Activated CD4-positive, alpha-beta T cell treated with anti-CD3 and anti-CD28 coated beads, Interleukin-2, amount 50 U/mL, for 16 hours (primary cell): ENCODE measurements at regions not wholly inside any gene's neighbourhood (a gene's known extent, or its start where the extent isn't known, plus 50 kb on each side); places are given as distances from the start of the nearest gene placed in this dataset.

Source experiments
- DNase-seq: peaks from one replicate; pipeline ENCODE4 v3.0.0-alpha.2; 2020

DNA sequence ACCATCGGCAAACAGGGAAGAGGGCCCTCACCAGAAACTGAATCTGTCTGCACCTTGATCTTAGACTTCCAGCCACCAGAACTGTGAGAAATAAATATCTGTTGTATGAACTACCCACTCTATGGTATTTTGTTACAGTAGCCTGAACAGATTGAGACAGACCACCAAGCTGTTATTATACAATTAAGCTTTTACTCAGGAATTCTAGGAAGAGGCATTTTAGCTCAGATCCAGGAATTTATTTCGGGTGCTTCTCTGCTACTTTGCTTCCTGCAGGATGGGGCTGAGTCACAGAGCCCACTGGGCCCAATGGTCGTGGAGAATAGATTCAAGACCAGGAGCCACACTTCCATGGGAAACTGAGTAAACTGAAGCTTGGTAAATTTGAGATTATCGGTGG lies 145.5 kb upstream of the PFN2 start:
- no peak for DNase-seq

DNA sequence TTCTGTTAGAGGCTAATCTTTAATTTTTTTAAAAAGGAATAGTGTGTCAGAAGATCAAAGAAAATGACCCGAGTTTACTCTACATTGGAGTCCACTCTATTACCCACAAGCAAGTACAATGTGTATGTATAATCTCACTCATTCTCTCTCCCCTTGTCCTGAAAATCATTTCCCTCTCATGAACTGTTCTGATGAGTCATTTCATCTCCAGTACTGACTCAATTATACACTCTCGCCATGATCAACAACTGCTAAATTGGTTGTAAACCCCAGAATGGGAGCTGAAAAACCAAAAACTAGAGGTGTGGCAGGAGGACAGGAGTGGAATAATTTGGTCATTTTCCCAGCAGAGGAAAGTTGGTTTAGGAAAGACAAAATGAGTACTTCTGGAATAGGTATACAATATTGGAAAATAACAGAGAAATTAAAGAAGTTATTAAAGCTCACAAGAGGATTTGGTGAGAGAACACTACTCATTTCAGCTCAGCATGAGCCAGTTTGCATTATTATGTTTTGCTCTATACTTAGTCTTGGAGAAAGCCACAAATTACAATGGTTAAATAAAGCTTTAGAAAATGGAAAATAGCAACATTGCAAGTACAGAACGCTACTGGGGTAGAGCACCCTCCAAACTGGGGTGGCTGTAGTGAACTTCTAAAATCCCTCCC lies 144.3 kb upstream of the PFN2 start:
- peak; percentile 82 for DNase-seq

DNA sequence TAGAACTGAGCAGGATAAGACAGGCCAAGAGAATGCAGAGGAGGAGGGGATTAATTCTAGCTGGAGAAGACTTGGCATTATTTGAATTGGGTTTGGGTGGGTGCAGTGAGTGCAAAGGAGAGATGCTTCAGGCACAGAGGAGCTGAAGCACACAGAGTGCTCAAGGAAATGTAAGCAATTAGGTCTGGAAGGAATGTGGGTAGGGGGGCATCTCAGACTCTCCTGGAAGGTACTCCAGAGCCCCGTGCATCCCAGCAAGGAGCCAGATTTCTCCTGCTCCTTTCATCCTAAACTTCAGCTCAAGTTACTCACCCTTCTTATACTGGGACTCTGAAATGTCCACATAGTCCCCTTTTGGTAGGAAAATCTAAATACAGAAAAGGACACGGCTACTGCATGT lies 143.6 kb upstream of the PFN2 start:
- DNase-seq, result no peak

DNA sequence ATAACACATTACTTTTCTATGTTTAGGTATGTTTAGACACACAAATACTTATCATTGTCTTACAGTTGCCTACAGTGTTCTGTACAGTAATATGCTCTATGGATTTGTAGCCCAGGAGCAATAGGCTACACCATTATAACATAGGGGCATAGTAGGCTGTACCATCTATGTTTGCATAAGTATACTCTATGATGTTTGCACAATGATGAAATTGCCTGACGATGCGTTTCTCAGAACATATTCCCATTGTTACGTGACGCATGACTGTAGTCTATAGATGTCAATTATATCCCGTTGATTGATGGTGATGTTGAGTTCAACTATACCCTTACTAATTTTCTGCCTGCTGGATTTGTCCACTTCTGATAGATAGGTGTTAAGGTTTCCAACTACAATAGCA lies 139.4 kb upstream of the PFN2 start:
- DNase-seq, result no peak

DNA sequence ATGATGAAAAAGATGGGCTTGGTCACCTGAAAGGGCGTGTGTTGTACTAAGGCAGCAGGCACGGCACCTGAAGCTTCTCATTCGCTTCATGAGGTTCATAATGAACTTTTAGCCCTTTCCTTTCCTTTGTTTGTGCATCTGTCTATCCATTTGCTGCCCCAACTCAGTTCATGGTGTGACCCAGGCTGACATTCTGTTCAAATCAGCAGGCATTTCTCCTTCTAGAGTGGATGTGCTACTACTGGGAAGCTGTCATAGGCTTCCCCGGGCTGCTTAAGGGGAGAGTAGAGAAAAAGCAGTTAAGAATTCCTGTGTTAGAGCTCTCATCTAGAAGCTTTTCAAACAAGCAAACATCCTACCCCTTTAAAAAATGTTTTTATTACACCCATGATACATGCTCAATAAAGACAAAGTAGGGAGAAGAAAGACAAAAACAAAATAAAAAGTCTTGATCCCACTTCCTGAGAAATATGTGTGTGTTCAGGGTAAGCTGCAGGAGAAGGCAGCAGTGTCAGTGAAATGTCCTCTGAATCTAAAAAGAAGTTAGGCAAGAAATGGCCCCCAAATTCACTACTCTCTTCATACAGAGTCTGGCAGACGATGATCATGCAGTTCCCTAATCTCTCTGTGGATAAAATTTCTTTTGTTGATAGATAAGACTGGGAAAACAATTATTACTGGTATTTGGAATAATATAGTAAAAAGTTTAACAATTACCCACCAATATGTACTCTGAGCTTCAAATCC lies 136.9 kb upstream of the PFN2 start:
- DNase-seq, result no peak

DNA sequence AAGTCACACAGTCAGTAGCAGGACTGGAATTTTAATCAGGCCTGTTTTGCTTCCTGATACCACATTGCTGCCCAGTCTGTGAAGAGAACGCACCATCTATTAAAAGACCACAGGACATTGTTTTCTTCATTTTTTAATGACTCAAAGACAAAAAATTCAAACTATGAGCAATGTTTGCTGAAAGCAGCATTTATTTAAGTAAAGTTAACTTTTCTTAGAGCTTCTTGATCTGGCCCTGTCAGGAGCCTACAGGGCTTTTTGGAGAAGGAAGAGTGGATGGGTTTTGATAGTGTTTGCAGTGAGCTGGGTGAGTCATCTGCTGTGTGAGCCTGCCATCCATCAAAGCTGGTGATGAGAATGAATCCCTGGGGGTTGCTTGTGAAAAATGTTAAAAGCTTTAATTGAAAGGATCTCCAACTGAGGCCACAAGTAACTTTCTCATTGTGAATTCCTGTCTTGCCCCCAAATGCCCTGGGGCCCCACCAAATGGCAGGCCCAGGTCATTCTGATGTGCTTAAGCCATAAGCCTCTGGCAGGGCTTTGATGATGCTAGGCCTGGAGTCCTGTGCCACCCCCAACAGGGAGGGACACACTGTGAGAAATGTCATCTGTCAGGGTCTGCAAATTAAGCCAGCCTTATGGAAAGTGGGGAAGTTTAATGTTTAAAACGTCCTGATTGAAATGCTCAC lies 136.2 kb upstream of the PFN2 start:
- DNase-seq, result no peak

DNA sequence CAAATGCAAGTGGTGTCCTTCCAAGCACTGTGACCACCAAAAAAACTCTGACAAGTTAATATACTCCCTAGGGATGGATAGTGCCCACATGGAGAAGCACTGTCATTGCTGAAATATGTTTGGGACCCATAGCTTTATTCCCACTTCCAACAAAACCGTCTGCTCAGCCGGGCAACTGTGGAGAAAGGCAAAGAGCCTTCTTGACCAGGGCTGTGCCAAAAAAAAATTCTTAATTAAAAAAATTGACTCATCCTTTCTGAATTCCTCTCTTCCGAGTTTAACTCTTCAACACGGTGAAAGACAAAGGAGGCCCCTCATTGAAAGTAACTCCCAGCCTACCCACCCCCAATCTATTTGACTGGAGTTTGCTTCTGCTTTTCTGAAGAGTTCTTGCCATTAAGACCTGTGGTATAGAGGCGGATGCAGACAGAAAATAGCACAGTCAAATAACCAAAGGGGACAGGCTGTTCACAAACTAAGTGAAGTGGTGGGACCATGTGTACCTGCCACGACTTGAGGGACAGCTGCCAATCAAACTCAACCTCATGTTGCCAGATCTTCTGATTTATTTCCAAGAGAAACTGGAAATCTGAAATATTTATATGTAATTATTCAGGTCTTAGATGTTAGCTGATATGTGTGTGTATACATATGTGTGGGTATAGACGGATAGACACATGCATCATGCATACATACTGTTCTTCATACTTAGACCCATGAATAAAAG lies 135.4 kb upstream of the PFN2 start:
- DNase-seq, result no peak

DNA sequence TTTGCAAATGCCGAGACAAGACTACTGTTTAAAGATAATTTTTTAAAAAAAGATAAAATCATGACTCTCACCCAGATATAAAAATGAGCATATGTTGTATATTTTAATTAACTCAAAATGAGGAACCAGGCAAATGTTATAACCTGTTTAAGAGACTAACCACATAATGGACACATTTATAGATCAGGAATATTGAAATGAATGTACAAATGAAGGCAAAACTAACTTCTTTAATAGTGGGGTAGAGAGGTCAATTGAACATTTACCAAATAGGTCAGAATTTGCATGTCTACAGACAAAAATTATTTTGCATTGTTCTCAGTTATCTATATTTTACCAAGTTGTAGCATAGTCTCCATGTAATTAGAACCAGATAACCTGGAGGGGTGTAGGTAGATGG lies 134.3 kb upstream of the PFN2 start:
- DNase-seq, result no peak

DNA sequence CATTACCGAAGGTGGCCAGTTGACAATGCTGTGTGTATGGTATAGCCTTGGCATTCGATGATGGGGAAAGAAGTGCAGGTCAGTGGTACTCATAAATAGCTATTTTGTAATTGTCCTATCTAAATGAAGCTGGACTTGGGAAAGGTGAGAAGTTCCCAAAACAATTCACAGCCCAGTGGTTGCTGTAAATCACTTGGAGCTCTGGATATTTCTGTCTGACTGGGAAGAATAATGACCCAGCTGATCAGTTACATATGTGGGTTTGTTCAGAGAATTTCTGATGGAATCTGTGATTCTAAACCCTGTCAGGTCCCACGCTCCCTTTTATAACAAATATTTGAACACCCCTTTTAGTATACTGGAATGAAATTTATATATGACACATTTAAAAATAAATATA lies 133.9 kb upstream of the PFN2 start:
- DNase-seq, result no peak

DNA sequence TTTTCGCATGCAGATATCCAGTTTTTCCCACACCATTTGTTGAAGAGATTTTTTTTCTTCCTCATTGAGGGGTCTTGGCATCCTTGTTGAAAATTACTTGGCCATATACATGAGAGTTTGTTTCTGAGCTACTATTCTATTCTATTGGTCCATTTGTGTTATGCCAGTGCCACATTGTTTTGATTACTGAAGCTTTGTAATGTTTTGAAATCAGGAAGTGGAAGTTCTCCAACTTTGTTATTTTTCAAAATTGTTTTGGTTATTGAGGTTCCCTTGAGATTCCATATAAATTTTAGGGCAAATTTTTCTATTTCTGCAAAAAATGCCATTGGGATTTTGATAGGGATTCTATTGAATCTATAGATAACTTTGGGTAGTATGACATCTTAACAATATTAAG lies 130.3 kb upstream of the PFN2 start:
- no peak for DNase-seq

DNA sequence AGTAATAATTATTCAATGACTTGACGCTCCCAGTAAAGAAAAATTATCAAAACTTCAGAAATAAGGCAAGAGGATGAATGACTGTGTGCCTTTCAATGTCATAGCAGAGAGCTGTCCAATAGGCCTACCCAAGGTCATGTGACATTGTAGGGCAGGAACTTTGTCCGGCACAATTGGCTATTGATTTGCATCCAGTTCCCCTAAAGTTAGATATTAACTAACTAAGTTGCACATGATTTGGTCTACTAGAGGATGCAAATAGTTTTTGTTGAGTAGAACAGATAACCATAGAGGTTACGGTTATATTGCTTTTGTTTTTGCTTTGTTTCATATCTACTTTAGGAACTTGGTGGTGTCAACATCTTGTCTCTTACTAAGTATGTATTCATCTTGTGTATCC lies 127.9 kb upstream of the PFN2 start:
- DNase-seq, result no peak

DNA sequence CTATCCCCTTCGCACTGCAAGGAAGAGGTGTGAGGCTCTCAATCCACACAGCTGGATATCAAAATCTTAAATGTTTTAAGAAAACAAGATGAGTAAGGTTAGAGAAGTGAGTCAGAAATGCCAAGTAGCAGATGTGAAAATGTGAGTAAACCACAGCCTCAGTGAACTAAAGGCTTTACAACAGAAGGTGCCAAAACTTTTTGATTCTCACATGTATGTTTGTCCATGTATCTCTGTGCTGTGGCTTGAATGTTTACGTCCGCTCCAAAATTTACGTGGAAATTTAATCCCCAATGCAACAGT lies 126.8 kb upstream of the PFN2 start:
- peak; percentile 62 for DNase-seq

DNA sequence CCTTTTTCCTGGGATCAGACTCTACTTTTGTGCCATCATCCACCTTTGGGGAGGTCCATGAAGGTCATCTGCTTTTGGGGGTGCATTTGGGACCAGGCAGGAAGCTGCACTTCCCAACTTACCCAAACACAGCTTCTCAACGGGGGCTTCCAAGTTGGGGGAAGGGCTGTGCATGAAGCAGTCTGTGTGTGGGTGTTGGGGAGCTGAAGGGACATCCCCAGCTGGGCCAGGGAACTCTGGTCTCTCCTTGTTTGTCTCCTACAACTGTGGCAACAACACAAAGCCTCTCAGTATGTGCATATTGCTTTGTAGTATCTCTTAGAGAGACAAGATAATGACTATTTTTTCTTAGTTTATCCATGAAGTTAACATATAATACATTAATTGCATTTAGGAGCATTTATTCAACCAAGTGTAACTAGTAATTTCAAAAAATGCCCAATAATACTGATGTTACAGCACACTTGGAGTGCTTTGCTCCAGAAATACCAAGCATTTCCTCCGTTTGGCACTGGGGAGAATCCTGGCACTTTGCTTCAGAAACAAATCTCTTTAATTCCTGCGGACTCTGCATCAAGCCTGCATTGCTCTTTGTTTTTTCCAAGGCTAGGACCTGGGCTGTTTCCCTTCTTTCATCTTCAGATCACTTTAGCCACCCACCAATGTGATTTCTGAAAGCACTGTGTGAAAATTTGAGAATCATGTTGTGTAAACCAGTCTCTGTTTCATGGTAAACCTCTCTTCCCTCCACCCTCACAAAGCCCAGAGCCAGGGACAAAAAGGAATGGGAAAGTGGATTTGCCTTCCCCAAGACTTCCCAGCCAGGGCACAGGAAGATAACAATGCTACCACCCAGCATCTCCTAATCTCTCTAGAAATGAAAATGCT lies 126.2 kb upstream of the PFN2 start:
- DNase-seq, result no peak

DNA sequence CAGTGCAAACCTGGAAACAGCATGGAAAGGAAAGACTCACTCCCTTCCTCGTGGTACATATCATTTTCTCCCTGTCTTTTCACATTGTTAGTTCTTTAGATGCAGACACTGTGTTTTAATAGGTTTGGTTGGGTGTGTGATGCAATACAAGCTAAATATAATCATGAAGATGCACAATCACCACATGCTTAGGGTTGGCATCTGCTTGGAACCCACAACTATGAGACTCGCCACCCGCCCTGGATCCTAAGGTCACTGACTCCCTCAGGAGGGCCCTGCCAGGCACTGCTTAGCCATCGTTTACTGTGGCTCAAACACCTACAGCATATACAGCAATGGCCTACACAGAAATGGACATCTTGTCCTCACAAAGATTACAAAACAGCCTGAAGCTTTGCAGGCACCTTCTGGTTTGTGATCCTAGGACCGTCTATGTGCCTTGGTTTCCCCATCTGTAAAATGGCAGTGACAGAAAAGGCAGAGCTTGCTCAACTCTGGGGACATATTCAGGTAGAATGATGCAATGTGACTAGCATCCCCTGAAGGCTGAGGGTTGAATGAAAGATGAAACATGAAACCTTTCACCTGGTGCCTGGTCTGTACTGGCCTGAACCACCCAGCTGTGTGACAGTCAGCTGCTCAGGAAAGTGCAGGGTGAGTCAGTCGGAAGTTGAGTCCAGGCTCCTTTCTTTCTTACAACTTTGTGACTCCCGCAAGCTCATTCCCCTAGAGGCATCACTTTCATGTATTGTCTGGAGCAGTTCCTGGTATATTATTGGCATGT lies 123.6 kb upstream of the PFN2 start:
- DNase-seq, result no peak

DNA sequence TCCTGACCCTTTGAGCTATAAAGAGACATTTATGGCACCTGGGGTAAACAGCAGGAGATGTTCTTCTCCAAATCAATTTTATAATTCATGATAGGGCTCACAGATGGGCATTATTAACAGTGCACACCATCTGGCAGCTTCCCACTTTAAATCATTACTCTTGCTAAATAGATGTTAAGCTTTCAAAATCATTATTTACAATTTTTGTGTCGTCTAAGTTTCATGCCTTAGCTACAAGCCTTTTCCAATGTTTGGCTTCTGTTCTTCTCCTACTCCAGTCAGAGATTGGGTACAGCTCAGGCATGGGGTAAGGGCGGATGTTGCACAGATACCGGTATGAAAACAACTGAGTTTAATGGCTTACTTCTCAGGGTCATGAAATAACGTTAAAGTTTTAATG lies 120.9 kb upstream of the PFN2 start:
- no peak for DNase-seq

DNA sequence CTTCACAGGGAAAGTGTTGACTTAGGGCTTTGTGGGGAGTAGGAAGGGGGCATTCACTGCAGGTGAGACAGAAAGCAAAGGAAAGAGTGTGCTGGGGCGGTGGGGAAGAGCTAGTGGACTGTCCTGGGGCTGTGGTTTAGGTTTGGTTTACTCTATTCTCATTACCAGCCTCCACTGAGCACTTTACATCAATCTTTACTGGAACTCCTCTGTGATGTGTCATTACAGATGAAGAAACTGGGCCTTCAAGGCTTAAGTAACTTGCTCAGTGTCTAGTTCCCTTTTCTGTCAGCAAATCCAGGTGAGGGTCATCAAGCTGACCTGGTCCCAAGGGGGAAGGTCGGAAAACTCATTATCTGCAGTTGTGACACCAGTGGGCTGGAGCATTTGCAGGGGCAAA lies 120.2 kb upstream of the PFN2 start:
- no peak for DNase-seq

DNA sequence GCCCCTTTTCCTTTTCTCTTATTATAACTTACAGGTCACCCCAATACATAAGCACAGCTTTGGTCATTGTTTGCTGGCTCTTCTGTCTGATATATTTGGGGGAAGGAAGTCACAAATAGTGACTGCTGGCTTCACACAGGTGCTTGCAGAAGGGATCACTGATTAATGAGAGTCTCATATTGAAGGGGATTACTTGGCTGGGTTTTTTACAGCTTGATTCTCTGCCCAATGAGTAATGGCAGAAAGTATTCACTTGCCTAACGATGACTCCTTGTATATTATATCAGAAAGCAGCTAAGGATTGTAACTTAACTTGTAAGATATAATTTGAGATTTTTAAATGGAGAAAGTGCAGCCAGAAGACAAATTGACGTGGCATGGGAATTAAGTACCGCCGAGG lies 119.3 kb upstream of the PFN2 start:
- no peak for DNase-seq

DNA sequence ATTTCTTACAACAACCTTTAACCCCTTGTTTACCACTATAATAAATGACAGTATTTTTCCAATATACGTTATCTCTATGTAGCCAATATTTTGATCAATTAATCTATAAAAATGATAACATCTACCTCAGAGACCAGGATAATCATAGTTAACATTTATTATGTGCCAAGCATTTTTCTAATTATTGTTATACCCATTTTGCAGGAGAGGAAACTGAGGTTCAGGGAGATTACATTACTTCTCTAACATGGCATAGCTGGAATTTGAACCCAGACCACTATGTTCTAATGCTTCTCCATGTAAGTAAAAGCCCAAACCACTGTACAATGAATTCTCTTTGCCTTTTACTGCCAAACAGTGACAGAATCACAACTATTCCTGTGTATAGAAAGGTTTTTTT lies 113.4 kb upstream of the PFN2 start:
- DNase-seq, result no peak

DNA sequence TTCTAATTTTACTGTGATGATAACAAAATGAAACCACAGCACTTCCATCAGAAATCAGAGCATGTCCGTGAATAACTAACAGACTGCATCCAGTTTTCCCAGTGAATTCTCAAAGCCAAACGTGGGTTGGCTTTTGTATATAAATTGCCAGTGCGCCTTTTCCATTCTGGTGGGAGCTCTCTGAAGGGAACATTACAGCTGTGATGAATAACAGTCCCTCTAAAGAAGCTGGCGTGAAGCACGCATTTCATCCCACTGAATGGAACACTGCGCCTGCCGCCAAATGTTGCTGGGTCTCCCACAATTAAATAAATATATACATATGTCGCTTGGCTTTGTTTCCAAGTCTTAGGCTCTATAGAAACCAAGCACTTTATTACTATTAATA lies 113.0 kb upstream of the PFN2 start:
- no peak for DNase-seq

DNA sequence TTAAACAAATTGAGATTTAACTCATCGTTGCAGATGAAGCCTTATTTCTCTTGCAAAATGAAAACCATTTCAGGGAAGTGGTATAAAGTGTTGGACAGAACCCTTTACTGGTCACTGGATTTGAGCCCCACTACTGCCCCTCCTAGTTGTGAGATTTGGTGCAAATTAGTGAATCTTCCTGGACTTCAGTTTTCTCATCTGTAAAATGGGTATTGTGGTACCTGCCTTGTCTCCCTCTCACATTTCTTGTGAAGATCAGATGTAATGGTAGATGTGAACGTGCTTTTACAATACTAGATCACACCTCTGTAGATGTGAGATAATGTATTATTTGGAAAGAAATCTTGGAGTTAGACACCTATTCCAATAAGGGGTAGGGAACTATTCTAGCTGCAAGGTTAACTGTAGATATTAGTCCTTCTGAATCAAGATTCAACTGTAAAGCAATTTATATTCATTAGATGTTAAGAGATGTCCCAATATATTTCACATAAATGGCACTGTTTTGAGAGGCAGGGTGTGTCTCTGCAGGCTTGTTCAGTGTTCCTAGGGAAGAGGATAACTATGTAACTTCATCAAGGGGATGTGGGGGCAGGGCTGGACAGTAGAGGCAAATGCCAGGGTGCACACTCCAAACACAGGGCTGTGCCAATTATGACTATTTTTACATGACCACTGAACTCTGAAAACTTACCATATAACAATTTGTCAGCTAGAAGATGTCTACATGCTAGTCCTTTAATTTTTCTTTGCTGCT lies 112.4 kb upstream of the PFN2 start:
- no peak for DNase-seq

DNA sequence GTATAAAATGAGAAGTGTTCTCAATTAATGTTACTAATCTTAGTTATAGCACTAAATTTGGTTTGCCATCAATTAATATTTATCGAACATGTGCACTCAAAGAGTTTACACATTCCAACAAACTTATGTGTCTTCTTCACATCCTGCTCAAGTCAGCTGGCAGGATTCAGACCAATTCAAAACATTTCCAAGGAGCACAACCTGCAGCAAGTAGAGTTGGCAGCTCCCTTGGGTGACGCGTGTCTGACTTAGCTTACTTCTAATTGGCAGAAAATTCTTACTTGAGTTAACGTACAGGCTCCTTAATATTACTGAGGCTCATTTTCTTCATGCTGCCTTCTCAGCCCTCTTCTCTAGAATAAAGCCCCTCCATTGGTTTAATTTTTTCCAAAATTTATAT lies 110.4 kb upstream of the PFN2 start:
- no peak for DNase-seq
